ENCODE measurements at regions not wholly inside any gene's neighbourhood (a gene's known extent, or its start where the extent isn't known, plus 50 kb on each side); places are given as distances from the start of the nearest gene placed in this dataset.

DNA sequence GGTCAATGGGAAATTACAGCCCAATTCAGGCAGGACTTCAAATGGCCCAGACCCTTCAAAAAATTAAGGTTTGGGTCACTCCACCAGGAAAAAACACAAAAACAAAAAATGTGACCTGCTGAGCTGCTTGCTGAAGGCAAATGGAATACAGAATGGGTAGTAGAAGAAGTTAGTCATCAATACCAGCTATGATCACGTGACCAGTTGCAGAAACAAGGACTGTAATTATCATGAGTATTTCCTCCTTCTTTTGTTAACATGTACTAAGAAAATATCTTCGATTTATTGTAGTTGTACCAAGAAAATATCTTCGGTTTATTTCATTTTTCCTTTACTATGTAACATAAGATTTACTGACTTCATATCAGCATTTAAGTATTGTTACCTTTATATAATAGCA, 1183.6 kb downstream of the CDH8 start:
- Histone ChIP-seq H3K27ac (no peak overlapping the region), H3K4me1 (no peaks in the 10 kb centered on the region), H3K9me3 (no peaks in the 10 kb centered on the region), H3K27me3 (no peaks in the 10 kb centered on the region), H3K36me3 (no peaks in the 10 kb centered on the region), H3K4me3 (no peak overlapping the region)
- DNase-seq (ENCODE audit: low spot score in 2 of 2): no peak
- no peak for TF ChIP-seq CTCF (IDR thresholded peaks at IDR 0.05)
- no peak for TF ChIP-seq POLR2AphosphoS5 (IDR thresholded peaks at IDR 0.05)
- 76% methylated on average over 3 of the region's 3 CpGs for WGBS

DNA sequence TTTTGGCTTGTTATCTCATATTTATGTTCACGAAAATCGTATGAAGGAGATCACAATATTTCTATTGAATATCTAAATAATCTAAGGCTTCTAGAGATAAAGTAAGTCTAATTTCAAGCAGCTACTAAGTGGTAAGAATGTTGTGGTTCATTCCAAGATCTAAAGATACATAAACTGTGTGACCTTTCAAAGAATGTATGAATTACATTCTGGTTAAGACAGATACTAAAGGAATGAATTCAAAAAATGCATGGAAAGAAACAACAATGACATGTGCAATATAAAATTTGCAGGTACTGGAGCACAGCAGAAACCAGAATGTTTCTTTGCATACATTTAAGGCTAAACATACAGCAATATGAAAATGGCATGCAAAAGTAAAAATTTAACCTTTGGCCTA, 1214.6 kb downstream of the CDH8 start:
- Histone ChIP-seq H3K4me1 (no peaks in the 10 kb centered on the region), H3K27ac (no peak overlapping the region), H3K9me3 (no peaks in the 10 kb centered on the region), H3K27me3 (no peaks in the 10 kb centered on the region), H3K4me3 (no peak overlapping the region), H3K36me3 (no peaks in the 10 kb centered on the region)
- 78% methylated on average over 2 of the region's 2 CpGs for WGBS
- TF ChIP-seq POLR2A (IDR thresholded peaks at IDR 0.05) (no peak), CTCF (IDR thresholded peaks at IDR 0.05) (no peak), POLR2AphosphoS5 (IDR thresholded peaks at IDR 0.05) (no peak), EP300 (IDR thresholded peaks at IDR 0.05) (no peak)
- no peak for DNase-seq (ENCODE audit: low spot score in 2 of 2)

DNA sequence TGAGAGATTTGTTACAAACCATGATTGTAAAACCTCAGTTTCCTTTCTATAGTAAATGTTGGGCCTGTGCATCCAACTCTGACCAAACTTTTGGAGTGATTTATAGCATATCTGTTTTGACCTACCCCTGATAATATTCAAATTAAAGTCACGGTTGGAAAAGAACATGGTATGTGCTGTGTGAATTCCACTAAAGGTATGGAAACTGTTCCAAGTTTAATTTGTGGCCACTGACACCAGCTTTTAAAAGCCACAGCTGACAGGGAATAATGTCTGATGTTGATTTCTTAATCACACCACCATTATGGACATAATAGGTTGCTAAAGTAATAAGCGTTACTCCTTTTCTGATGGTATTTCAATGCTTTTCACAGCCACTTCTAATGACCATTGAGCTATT, 1215.9 kb downstream of the CDH8 start:
- Histone ChIP-seq H3K4me3 (no peak overlapping the region), H3K4me1 (no peaks in the 10 kb centered on the region), H3K9me3 (no peaks in the 10 kb centered on the region), H3K27me3 (no peaks in the 10 kb centered on the region), H3K36me3 (no peaks in the 10 kb centered on the region), H3K27ac (no peak overlapping the region)
- DNase-seq (ENCODE audit: low spot score in 2 of 2): no peak
- no peak for TF ChIP-seq POLR2A (IDR thresholded peaks at IDR 0.05)
- 86% methylated on average over 2 of the region's 2 CpGs for WGBS

- Histone ChIP-seq H3K36me3 (no peaks in the 10 kb centered on the region), H3K4me3 (no peak overlapping the region), H3K27ac (no peak overlapping the region), H3K4me1 (no peaks in the 10 kb centered on the region), H3K9me3 (no peaks in the 10 kb centered on the region), H3K27me3 (no peaks in the 10 kb centered on the region)
- WGBS: 55% methylated on average over 1 of the region's 1 CpG
- TF ChIP-seq CTCF (IDR thresholded peaks at IDR 0.05) (no peak), EP300 (IDR thresholded peaks at IDR 0.05) (no peak)
- DNase-seq (ENCODE audit: low spot score in 2 of 2): no peak
Measured at GRCh38 chr16:60818465-60818864, 1217.8 kb downstream of the CDH8 start.

DNA sequence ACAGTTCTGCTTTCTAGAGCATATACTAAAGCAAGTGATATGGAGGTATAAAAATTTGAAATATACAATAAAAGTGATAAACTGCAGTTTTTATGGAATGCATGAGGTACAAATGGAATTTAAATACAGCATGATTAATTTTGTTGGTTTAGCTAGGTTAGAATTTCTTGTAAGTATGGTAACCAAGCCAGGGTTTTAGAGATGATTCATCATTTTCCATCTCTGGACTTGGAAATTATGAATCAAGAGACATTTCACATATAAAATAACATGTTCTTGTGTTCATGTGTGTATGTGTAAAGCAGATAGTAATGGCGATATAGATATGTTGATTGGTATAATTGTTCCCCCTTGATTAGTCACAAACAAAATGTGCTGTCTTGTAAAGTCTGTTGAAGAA, 1219.8 kb downstream of the CDH8 start:
- Histone ChIP-seq H3K36me3 (no peaks in the 10 kb centered on the region), H3K27ac (no peak overlapping the region), H3K27me3 (no peaks in the 10 kb centered on the region), H3K4me3 (no peak overlapping the region), H3K9me3 (no peaks in the 10 kb centered on the region), H3K4me1 (no peaks in the 10 kb centered on the region)
- WGBS: 96% methylated on average over 1 of the region's 1 CpG
- no peak for TF ChIP-seq CTCF (IDR thresholded peaks at IDR 0.05)
- no peak for TF ChIP-seq POLR2A (IDR thresholded peaks at IDR 0.05)
- TF ChIP-seq POLR2AphosphoS5 (IDR thresholded peaks at IDR 0.05): no peak
- no peak for TF ChIP-seq EP300 (IDR thresholded peaks at IDR 0.05)
- DNase-seq (ENCODE audit: low spot score in 2 of 2): no peak

GRCh38 chr16:60815865-60816264, 1220.4 kb downstream of the CDH8 start:
- Histone ChIP-seq H3K27ac (no peak overlapping the region), H3K36me3 (no peaks in the 10 kb centered on the region), H3K4me3 (no peak overlapping the region), H3K9me3 (no peaks in the 10 kb centered on the region), H3K4me1 (no peaks in the 10 kb centered on the region), H3K27me3 (no peaks in the 10 kb centered on the region)
- no peak for DNase-seq (ENCODE audit: low spot score in 2 of 2)
- no peak for TF ChIP-seq POLR2A (IDR thresholded peaks at IDR 0.05)
- TF ChIP-seq CTCF (IDR thresholded peaks at IDR 0.05): no peak
- TF ChIP-seq EP300 (IDR thresholded peaks at IDR 0.05): no peak
- TF ChIP-seq POLR2AphosphoS5 (IDR thresholded peaks at IDR 0.05): no peak
- WGBS: 68% methylated on average over 3 of the region's 3 CpGs
